Posterior vena cava (tissue), 2 donors: ENCODE measurements at regions not wholly inside any gene's neighbourhood (a gene's known extent, or its start where the extent isn't known, plus 50 kb on each side); places are given as distances from the start of the nearest gene placed in this dataset.

Experiments
- DNase-seq: peaks from one replicate; pipeline ENCODE4 v3.0.0-alpha.2; 2020; ENCODE audit warnings: low spot score
- intact Hi-C, 2 donors: fragments of 100-400 bp; cut with DNase I; formaldehyde crosslinking; loops; one replicate each; pipeline versions ENCODE4 v1.14.1 to v1.14.2; 2022 to 2023
- donor health status: DM: yes; HTN: yes; CAD: no.
- donor health status: DM: yes; HTN: yes; CAD: no.

GRCh38 chr2:18473241-18474181 lies 86.9 kb downstream of the RDH14 start:
- intact Hi-C loops: no loop called here
- DNase-seq: no peak

- intact Hi-C loops: no loop called here
- DNase-seq: no peak
Measured at GRCh38 chr2:18467749-18468360, 92.6 kb downstream of the RDH14 start.

- intact Hi-C loops: no loop called here
- DNase-seq: no peak
Measured at GRCh38 chr2:18465979-18466378, 94.5 kb downstream of the RDH14 start.

GRCh38 chr2:18464913-18465312 lies 95.5 kb downstream of the RDH14 start:
- DNase-seq: no peak
- intact Hi-C loops: no loop called here

- no peak for DNase-seq
- intact Hi-C loops: no loop called here
Measured at GRCh38 chr2:18456026-18456425, 104.4 kb downstream of the RDH14 start.

- no peak for DNase-seq
- intact Hi-C loops: no loop called here
Measured at GRCh38 chr2:18455236-18455862, 105.1 kb downstream of the RDH14 start.

- intact Hi-C loops: no loop called here
- no peak for DNase-seq
Measured at GRCh38 chr2:18454692-18455235, 105.7 kb downstream of the RDH14 start.

GRCh38 chr2:18446715-18447114 lies 113.7 kb downstream of the RDH14 start:
- intact Hi-C loops: loop anchor here in 1 of 2 donors (10.0 kb wide), 1 partner anchor 78 kb away; no protein-coding TSS in a partner anchor
- no peak for DNase-seq

GRCh38 chr2:18445433-18446320 lies 114.8 kb downstream of the RDH14 start:
- no peak for DNase-seq
- intact Hi-C loops: loop anchor here in 1 of 2 donors (10.0 kb wide), 1 partner anchor 79 kb away; no protein-coding TSS in a partner anchor

GRCh38 chr2:18444806-18445205 lies 115.6 kb downstream of the RDH14 start:
- intact Hi-C loops: loop anchor here in 1 of 2 donors (5.0 to 10.0 kb wide), 2 partner anchors 80 to 187 kb away; no protein-coding TSS in a partner anchor

GRCh38 chr2:18441583-18441982 lies 118.9 kb downstream of the RDH14 start:
- no peak for DNase-seq
- intact Hi-C loops: loop anchor here in 1 of 2 donors (5.0 to 10.0 kb wide), 2 partner anchors 83 to 191 kb away; no protein-coding TSS in a partner anchor

More at GRCh38 chr2:18444806-18445205, 115.6 kb downstream of the RDH14 start:
- DNase-seq: no peak

GRCh38 chr2:18440777-18441176 lies 119.7 kb downstream of the RDH14 start:
- DNase-seq: no peak
- intact Hi-C loops: loop anchor here in 1 of 2 donors (5.0 to 10.0 kb wide), 2 partner anchors 84 to 192 kb away; no protein-coding TSS in a partner anchor

- no peak for DNase-seq
- intact Hi-C loops: loop anchor here in 1 of 2 donors (5.0 to 10.0 kb wide), 2 partner anchors 85 to 192 kb away; no protein-coding TSS in a partner anchor
Measured at GRCh38 chr2:18440141-18440661, 120.3 kb downstream of the RDH14 start.

- intact Hi-C loops: loop anchor here (5.0 to 10.0 kb wide), 5 partner anchors 83 to 918 kb away; partner anchors contain the start of gene OSR1 (in 1 of the 2)
- DNase-seq: no peak
Measured at GRCh38 chr2:18439716-18440115, 120.7 kb downstream of the RDH14 start.

- DNase-seq: no peak
- intact Hi-C loops: loop anchor here in 1 of 2 donors (5.0 to 10.0 kb wide), 3 partner anchors 84 to 919 kb away; partner anchors contain the start of gene OSR1
Measured at GRCh38 chr2:18437909-18438308, 122.5 kb downstream of the RDH14 start.

GRCh38 chr2:18436503-18437005 lies 123.9 kb downstream of the RDH14 start:
- no peak for DNase-seq
- intact Hi-C loops: loop anchor here in 1 of 2 donors (5.0 to 10.0 kb wide), 3 partner anchors 86 to 921 kb away; partner anchors contain the start of gene OSR1

GRCh38 chr2:18435426-18436037 lies 124.9 kb downstream of the RDH14 start:
- DNase-seq: no peak
- intact Hi-C loops: loop anchor here in 1 of 2 donors (5.0 to 10.0 kb wide), 3 partner anchors 87 to 922 kb away; partner anchors contain the start of gene OSR1
